Right cardiac atrium (tissue), 5 donors: ENCODE measurements at regions not wholly inside any gene's neighbourhood (a gene's known extent, or its start where the extent isn't known, plus 50 kb on each side); places are given as distances from the start of the nearest gene placed in this dataset.

Experiments used
- ATAC-seq, 2 donors: fragments of 200-7000 bp; cut with Tn5 transposase; one replicate each; pipeline versions ENCODE4 v1.8.0 to v1.9.1; 2020; ENCODE audit warnings: moderate library complexity in 2 of 2, mild to moderate bottlenecking in 1 of 2
- DNase-seq, 3 donors: peaks; one replicate each; pipeline ENCODE4 v3.0.0-alpha.2; 2020
- H3K27ac ChIP-seq: one replicate; pipeline ENCODE4 v1.5.1; 2013; ENCODE audit warnings: mild to moderate bottlenecking, low read length, control low read depth, moderate library complexity
- H3K27me3 ChIP-seq: one replicate; pipeline ENCODE4 v1.6.1; 2013; ENCODE audit not compliant: control insufficient read depth, insufficient read depth
- H3K4me1 ChIP-seq: one replicate; pipeline ENCODE4 v1.6.1; 2013; ENCODE audit warnings: low read length; ENCODE audit not compliant: control insufficient read depth, insufficient read depth
- H3K4me3 ChIP-seq: one replicate; pipeline ENCODE4 v1.5.1; 2013; ENCODE audit warnings: low read length, control low read depth
- H3K9me3 ChIP-seq: one replicate; pipeline ENCODE4 v1.6.1; 2013; ENCODE audit warnings: low read length; ENCODE audit not compliant: control insufficient read depth
- WGBS: extraction: QIAGEN DNeasy Blood & Tissue Kit; methylation state at CpG from one replicate; pipeline ENCODE4 v1.1.7; 2013; 5-methylcytosine and 5-hydroxymethylcytosine counted together
- intact Hi-C, 4 donors: fragments of 100-400 bp; cut with DNase I; formaldehyde crosslinking; loops; one replicate each; pipeline versions ENCODE4 v1.11.0 to v1.14.0; 2022 to 2023
- donor health status: healthy with polysubstance abuse.
- donor health status: DM: no; HTN: yes; CAD: no.
- donor health status: DM: no; HTN: no; CAD: no.
- donor health status: DM: no; HTN: yes; CAD: no; lungs with severe emphysema.
- donor health status: DM: yes; HTN: yes; CAD: no.

GRCh38 chr9:107710546-107710945 is 221.0 kb upstream of the KLF4 start:
- Histone ChIP-seq H3K9me3 (no peaks in the 10 kb centered on the region), H3K27me3 (no peaks in the 10 kb centered on the region), H3K4me1 (no peaks in the 10 kb centered on the region), H3K4me3 (no peak overlapping the region), H3K27ac (no peak overlapping the region)
- no peak for DNase-seq
- intact Hi-C loops, result no loop called here
- ATAC-seq, result no peak
- WGBS, result 68% methylated on average over 1 of the region's 1 CpG

- WGBS, result 88% methylated on average over 2 of the region's 2 CpGs
Observed at GRCh38 chr9:107708791-107709190, 219.2 kb upstream of the KLF4 start.

GRCh38 chr9:107707915-107708441 is 218.4 kb upstream of the KLF4 start:
- H3K27ac ChIP-seq, result no peak overlapping the region

More at GRCh38 chr9:107708791-107709190, 219.2 kb upstream of the KLF4 start:
- intact Hi-C loops, result no loop called here
- no peaks in the 10 kb centered on the region for H3K27me3 ChIP-seq
- no peak for DNase-seq
- H3K27ac ChIP-seq, result no peak overlapping the region
- no peaks in the 10 kb centered on the region for H3K4me1 ChIP-seq
- no peak for ATAC-seq
- H3K4me3 ChIP-seq, result no peak overlapping the region
- no peaks in the 10 kb centered on the region for H3K9me3 ChIP-seq

GRCh38 chr9:107707428-107707837 is 217.9 kb upstream of the KLF4 start:
- Histone ChIP-seq H3K27ac (no peak overlapping the region), H3K4me3 (no peak overlapping the region), H3K4me1 (no peaks in the 10 kb centered on the region), H3K9me3 (no peaks in the 10 kb centered on the region), H3K27me3 (no peaks in the 10 kb centered on the region)
- intact Hi-C loops, result no loop called here
- DNase-seq (no peak), ATAC-seq (peak; percentile 48 to 65)
- WGBS, result 30% methylated on average over 6 of the region's 6 CpGs

More at GRCh38 chr9:107707915-107708441, 218.4 kb upstream of the KLF4 start:
- intact Hi-C loops, result no loop called here
- WGBS, result 53% methylated on average over 7 of the region's 7 CpGs
- no peaks in the 10 kb centered on the region for H3K9me3 ChIP-seq
- ATAC-seq (peak; percentile 89 to 95), DNase-seq (peak in 2 of 3 donors; percentile 28 to 61)
- no peaks in the 10 kb centered on the region for H3K4me1 ChIP-seq
- no peaks in the 10 kb centered on the region for H3K27me3 ChIP-seq
- no peak overlapping the region for H3K4me3 ChIP-seq

- intact Hi-C loops, result no loop called here
- no peaks in the 10 kb centered on the region for H3K4me1 ChIP-seq
- ATAC-seq (no peak), DNase-seq (no peak)
- no peaks in the 10 kb centered on the region for H3K27me3 ChIP-seq
- no peaks in the 10 kb centered on the region for H3K9me3 ChIP-seq
- no peak overlapping the region for H3K4me3 ChIP-seq
- 66% methylated on average over 3 of the region's 3 CpGs for WGBS
- no peak overlapping the region for H3K27ac ChIP-seq
Observed at GRCh38 chr9:107706701-107707427, 217.3 kb upstream of the KLF4 start.

- Histone ChIP-seq H3K27me3 (no peaks in the 10 kb centered on the region), H3K27ac (no peak overlapping the region), H3K9me3 (no peaks in the 10 kb centered on the region), H3K4me3 (no peak overlapping the region), H3K4me1 (no peaks in the 10 kb centered on the region)
- intact Hi-C loops, result no loop called here
- DNase-seq (no peak), ATAC-seq (no peak)
- WGBS, result 90% methylated on average over 3 of the region's 3 CpGs
Observed at GRCh38 chr9:107705521-107705920, 216.0 kb upstream of the KLF4 start.

GRCh38 chr9:107704774-107705173 is 215.2 kb upstream of the KLF4 start:
- Histone ChIP-seq H3K27me3 (no peaks in the 10 kb centered on the region), H3K27ac (no peak overlapping the region), H3K9me3 (no peaks in the 10 kb centered on the region), H3K4me1 (no peaks in the 10 kb centered on the region), H3K4me3 (no peak overlapping the region)
- WGBS, result 87% methylated on average over 1 of the region's 1 CpG
- intact Hi-C loops, result no loop called here
- no peak for DNase-seq
- no peak for ATAC-seq

GRCh38 chr9:107703651-107704050 is 214.1 kb upstream of the KLF4 start:
- intact Hi-C loops, result no loop called here
- H3K4me3 ChIP-seq, result no peak overlapping the region
- no peaks in the 10 kb centered on the region for H3K4me1 ChIP-seq
- no peak overlapping the region for H3K27ac ChIP-seq
- ATAC-seq (no peak), DNase-seq (no peak)
- no peaks in the 10 kb centered on the region for H3K9me3 ChIP-seq
- H3K27me3 ChIP-seq, result no peaks in the 10 kb centered on the region

GRCh38 chr9:107700847-107701246 is 211.3 kb upstream of the KLF4 start:
- 36% methylated on average over 5 of the region's 5 CpGs for WGBS
- intact Hi-C loops, result no loop called here
- no peak for ATAC-seq

GRCh38 chr9:107699231-107699630 is 209.7 kb upstream of the KLF4 start:
- H3K4me3 ChIP-seq, result no peak overlapping the region
- no peak overlapping the region for H3K27ac ChIP-seq
- DNase-seq, result no peak
- H3K27me3 ChIP-seq, result no peaks in the 10 kb centered on the region
- H3K4me1 ChIP-seq, result no peaks in the 10 kb centered on the region
- intact Hi-C loops, result no loop called here
- 75% methylated on average over 6 of the region's 6 CpGs for WGBS
- no peaks in the 10 kb centered on the region for H3K9me3 ChIP-seq
- ATAC-seq, result no peak

More at GRCh38 chr9:107700847-107701246, 211.3 kb upstream of the KLF4 start:
- no peak overlapping the region for H3K4me3 ChIP-seq
- H3K9me3 ChIP-seq, result no peaks in the 10 kb centered on the region
- no peak overlapping the region for H3K27ac ChIP-seq
- no peaks in the 10 kb centered on the region for H3K27me3 ChIP-seq
- DNase-seq, result no peak
- no peaks in the 10 kb centered on the region for H3K4me1 ChIP-seq

GRCh38 chr9:107698779-107699178 is 209.2 kb upstream of the KLF4 start:
- no peak for DNase-seq
- Histone ChIP-seq H3K4me3 (no peak overlapping the region), H3K4me1 (no peaks in the 10 kb centered on the region), H3K27me3 (no peaks in the 10 kb centered on the region), H3K9me3 (no peaks in the 10 kb centered on the region), H3K27ac (no peak overlapping the region)
- WGBS, result 69% methylated on average over 4 of the region's 4 CpGs
- ATAC-seq, result no peak
- intact Hi-C loops, result no loop called here
